ENCODE measurements at regions not wholly inside any gene's neighbourhood (a gene's known extent, or its start where the extent isn't known, plus 50 kb on each side); places are given as distances from the start of the nearest gene placed in this dataset.

- no peak overlapping the region for H3K9ac ChIP-seq (replicated peaks in 1 of 4; ENCODE audit: extremely low read depth in 1 of 4, low read depth in 3 of 4, low read length in 3 of 4)
- no peak for DNase-seq (ENCODE audit: low read depth in 1 of 2, low spot score in 2 of 2)
- no peak overlapping the region for H3K4me3 ChIP-seq (ENCODE audit: extremely low read depth in 1 of 4, insufficient read depth in 2 of 4, low read depth in 3 of 4, low read length in 4 of 4)
- no peak overlapping the region for H3K4ac ChIP-seq (replicated peaks; ENCODE audit: insufficient read length, low read depth, low read length)
- CTCF ChIA-PET (ENCODE audit: partially characterized antibody), result interaction anchor here (1.2 kb wide), 1 partner anchor 201 kb away, joined by 4 read pairs; no protein-coding TSS in a partner anchor
- no peak overlapping the region for H4K91ac ChIP-seq (replicated peaks; ENCODE audit: insufficient read length, low read length)
- H3K9me3 ChIP-seq (ENCODE audit: insufficient read depth in 2 of 2, low read depth in 1 of 2, low read length in 1 of 2), result no peaks in the 10 kb centered on the region
- POLR2A ChIA-PET (ENCODE audit: partially characterized antibody), result no interaction called here
- H3K18ac ChIP-seq (ENCODE audit: extremely low read depth, low read length), result no peak overlapping the region
- no peak overlapping the region for H3K23ac ChIP-seq (ENCODE audit: insufficient read length)
- H2BK20ac ChIP-seq (ENCODE audit: low read length), result no peak overlapping the region
- H4K8ac ChIP-seq (ENCODE audit: extremely low read depth, insufficient read depth, low read length), result no peak overlapping the region
- H4K5ac ChIP-seq (ENCODE audit: insufficient read length, low read depth, low read length), result no peak overlapping the region
- H3K27ac ChIP-seq (ENCODE audit: low read depth, low read length), result no peak overlapping the region
- 92% methylated on average over 2 of the region's 2 CpGs; no CpG with 5 or more reads in 1 of the 2 experiments for WGBS, 2 experiments (ENCODE audit: extremely low coverage in 1 of 2, insufficient coverage in 1 of 2, insufficient read length in 1 of 2, insufficient replicate concordance in 2 of 2, low coverage in 1 of 2, low lambda C conversion rate in 2 of 2, missing lambda C conversion rate in 1 of 2)
- no peak overlapping the region for H2BK5ac ChIP-seq (ENCODE audit: low read depth, low read length)
- H2BK12ac ChIP-seq (ENCODE audit: low read depth, low read length), result no peak overlapping the region
- H2AK5ac ChIP-seq (ENCODE audit: low read depth, low read length), result no peak overlapping the region
- peaks cover 0 to 1% of the 10 kb centered on the region in 2 experiments for H4K20me1 ChIP-seq (replicated peaks in 1 of 2; ENCODE audit: control insufficient read depth in 1 of 2, insufficient read depth in 2 of 2, low read length in 2 of 2)
- H3K27me3 ChIP-seq (replicated peaks in 1 of 4; ENCODE audit: control insufficient read depth in 3 of 4, extremely low read depth in 1 of 4, insufficient read depth in 3 of 4, low read length in 3 of 4), result no peaks in the 10 kb centered on the region
- no peaks in the 10 kb centered on the region for H3K79me2 ChIP-seq (ENCODE audit: control insufficient read depth in 1 of 2, insufficient read depth in 2 of 2, low read length in 2 of 2)
- no peak overlapping the region for H3K14ac ChIP-seq (ENCODE audit: insufficient read length)
- H3K56ac ChIP-seq (replicated peaks; ENCODE audit: insufficient read length, low read depth, low read length), result no peak overlapping the region
- no peaks in the 10 kb centered on the region for H3K4me1 ChIP-seq (replicated peaks in 1 of 4; ENCODE audit: control insufficient read depth in 3 of 4, insufficient read depth in 4 of 4, low read length in 3 of 4)
- no peaks in the 10 kb centered on the region for H3K79me1 ChIP-seq (ENCODE audit: low read depth, low read length)
- H3K36me3 ChIP-seq (ENCODE audit: control insufficient read depth in 2 of 4, insufficient read depth in 4 of 4, low read length in 3 of 4), result no peaks in the 10 kb centered on the region
- H3K23me2 ChIP-seq (ENCODE audit: low read depth, low read length), result no peaks in the 10 kb centered on the region
- no peak overlapping the region for H2AFZ ChIP-seq (ENCODE audit: low read length)
- no peak overlapping the region for H2BK120ac ChIP-seq (replicated peaks; ENCODE audit: low read depth, low read length)
- no peak overlapping the region for H2BK15ac ChIP-seq (ENCODE audit: low read length)
- no peak overlapping the region for H3K4me2 ChIP-seq (ENCODE audit: insufficient read depth in 1 of 2, low read depth in 2 of 2, low read length in 2 of 2)
- FAIRE-seq, result no peak
- TF ChIP-seq EZH2 (IDR thresholded peaks at IDR 0.05; ENCODE audit: low read depth, low read length, severe bottlenecking) (no peak), POLR2A (IDR thresholded peaks at IDR 0.05; ENCODE audit: control extremely low read depth in 1 of 2, low read depth in 2 of 2, low read length in 2 of 2) (no peak), ATF2 (IDR thresholded peaks at IDR 0.05; ENCODE audit: low read length) (no peak)
These were observed 116.2 kb downstream of the AASDH start for GRCh38 chr4:56271131-56271530.
